Colonic mucosa (tissue), 4 donors: ENCODE measurements at regions not wholly inside any gene's neighbourhood (a gene's known extent, or its start where the extent isn't known, plus 50 kb on each side); places are given as distances from the start of the nearest gene placed in this dataset.

Source experiments
- DNase-seq: peaks from one replicate; pipeline ENCODE4 v3.0.0-alpha.2; 2020
- H3K27ac ChIP-seq: fragments of 200-600 bp; one replicate; pipeline ENCODE4 v1.8.0; 2021
- H3K27me3 ChIP-seq: fragments of 200-600 bp; one replicate; pipeline ENCODE4 v1.8.0; 2021
- H3K36me3 ChIP-seq: fragments of 200-600 bp; one replicate; pipeline ENCODE4 v1.8.0; 2021
- H3K4me1 ChIP-seq: fragments of 200-600 bp; one replicate; pipeline ENCODE4 v1.8.0; 2021; ENCODE audit warnings: mild to moderate bottlenecking
- H3K4me3 ChIP-seq: fragments of 200-600 bp; one replicate; pipeline ENCODE4 v1.8.0; 2021
- H3K9ac ChIP-seq, 2 donors: one replicate each; pipeline ENCODE4 v1.7.0; 2013; ENCODE audit warnings: control low read depth in 2 of 2, low read depth in 2 of 2, low read length in 2 of 2
- H3K9me3 ChIP-seq: fragments of 200-600 bp; one replicate; pipeline ENCODE4 v1.8.0; 2021
- CTCF ChIP-seq: fragments of 200-600 bp; IDR thresholded peaks from one replicate; pipeline ENCODE4 v1.8.0; 2022; ENCODE audit warnings: antibody characterized with exemption, mild to moderate bottlenecking
- intact Hi-C: fragments of 100-400 bp; cut with DNase I; formaldehyde crosslinking; loops from one replicate; pipeline ENCODE4 v1.14.1; 2022
- donor health status: healthy.
- donor health status: DM: no; HTN: no; CAD: no.
- donor health status: DM: no; HTN: no; CAD: no.

- DNase-seq = no peak
- no peak overlapping the region for H3K9ac ChIP-seq
- TF ChIP-seq CTCF = no peak
Observed at GRCh38 chr1:55466373-55466772, 251.2 kb upstream of the USP24 start.

GRCh38 chr1:55464550-55464949 is 249.4 kb upstream of the USP24 start:
- Histone ChIP-seq H3K9ac (no peak overlapping the region), H3K4me3 (no peak overlapping the region), H3K27me3 (no peaks in the 10 kb centered on the region), H3K4me1 (no peaks in the 10 kb centered on the region), H3K27ac (no peak overlapping the region), H3K9me3 (no peaks in the 10 kb centered on the region), H3K36me3 (no peaks in the 10 kb centered on the region)
- intact Hi-C loops = no loop called here
- no peak for TF ChIP-seq CTCF
- DNase-seq = no peak

More at GRCh38 chr1:55466373-55466772, 251.2 kb upstream of the USP24 start:
- no peak overlapping the region for H3K4me3 ChIP-seq
- no peaks in the 10 kb centered on the region for H3K27me3 ChIP-seq
- no peaks in the 10 kb centered on the region for H3K4me1 ChIP-seq
- intact Hi-C loops = no loop called here
- no peaks in the 10 kb centered on the region for H3K9me3 ChIP-seq
- H3K27ac ChIP-seq = no peak overlapping the region
- no peaks in the 10 kb centered on the region for H3K36me3 ChIP-seq

GRCh38 chr1:55463814-55464475 is 248.8 kb upstream of the USP24 start:
- no peaks in the 10 kb centered on the region for H3K9me3 ChIP-seq
- no peaks in the 10 kb centered on the region for H3K36me3 ChIP-seq
- H3K4me1 ChIP-seq = no peaks in the 10 kb centered on the region
- H3K27ac ChIP-seq = no peak overlapping the region
- no peak for TF ChIP-seq CTCF
- no peak overlapping the region for H3K4me3 ChIP-seq
- H3K27me3 ChIP-seq = no peaks in the 10 kb centered on the region
- no peak for DNase-seq
- intact Hi-C loops = no loop called here
- H3K9ac ChIP-seq = no peak overlapping the region

GRCh38 chr1:55457874-55458273 is 242.7 kb upstream of the USP24 start:
- no peaks in the 10 kb centered on the region for H3K36me3 ChIP-seq
- TF ChIP-seq CTCF = no peak
- H3K9ac ChIP-seq = no peak overlapping the region
- H3K4me1 ChIP-seq = no peaks in the 10 kb centered on the region
- H3K27me3 ChIP-seq = no peaks in the 10 kb centered on the region
- no peak for DNase-seq
- no peak overlapping the region for H3K27ac ChIP-seq
- no peak overlapping the region for H3K4me3 ChIP-seq
- intact Hi-C loops = no loop called here
- no peaks in the 10 kb centered on the region for H3K9me3 ChIP-seq

GRCh38 chr1:55456971-55457370 is 241.8 kb upstream of the USP24 start:
- Histone ChIP-seq H3K27me3 (no peaks in the 10 kb centered on the region), H3K4me3 (no peak overlapping the region), H3K27ac (no peak overlapping the region), H3K9me3 (no peaks in the 10 kb centered on the region), H3K4me1 (no peaks in the 10 kb centered on the region), H3K36me3 (no peaks in the 10 kb centered on the region), H3K9ac (no peak overlapping the region)
- intact Hi-C loops = no loop called here
- TF ChIP-seq CTCF = no peak
- no peak for DNase-seq
